WTC11 (cell line): ENCODE measurements at regions not wholly inside any gene's neighbourhood (a gene's known extent, or its start where the extent isn't known, plus 50 kb on each side); places are given as distances from the start of the nearest gene placed in this dataset.

Source experiments
- ATAC-seq: fragments of 200-7000 bp; cut with Tn5 transposase; 2 replicates; pipeline ENCODE4 v1.10.0; 2021; ENCODE audit warnings: mild to moderate bottlenecking, moderate library complexity
- CTCF ChIA-PET: fragments of 300-600 bp; sonication (Branson Sonifier 250); formaldehyde crosslinking; loops from one replicate; lab custom pipeline; 2021; ENCODE audit warnings: antibody characterized with exemption; lab: Charles Lee
- POLR2A ChIA-PET: fragments of 350-600 bp; sonication (Branson Sonifier 250); formaldehyde crosslinking; loops from one replicate; lab custom pipeline; 2021; ENCODE audit warnings: antibody characterized with exemption; lab: Charles Lee
- DNase-seq: peaks from one replicate; pipeline ENCODE4 v3.0.0; 2021; ENCODE audit warnings: low spot score
- H3K27ac Mint-ChIP-seq: 2 replicates; pipeline ENCODE4 v1.8.0; 2021; ENCODE audit warnings: mixed read lengths
- H3K27me3 Mint-ChIP-seq: 2 replicates; pipeline ENCODE4 v1.8.0; 2021; ENCODE audit warnings: low read depth, mild to moderate bottlenecking, moderate library complexity, mixed read lengths
- H3K36me3 Mint-ChIP-seq: 2 replicates; pipeline ENCODE4 v1.8.0; 2021; ENCODE audit warnings: mixed read lengths
- H3K4me1 Mint-ChIP-seq: 2 replicates; pipeline ENCODE4 v1.8.0; 2022; ENCODE audit warnings: mixed read lengths
- H3K4me3 Mint-ChIP-seq: 2 replicates; pipeline ENCODE4 v1.8.0; 2021; ENCODE audit warnings: mild to moderate bottlenecking, moderate library complexity, mixed read lengths
- H3K9me3 Mint-ChIP-seq: 2 replicates; pipeline ENCODE4 v1.8.0; 2021; ENCODE audit warnings: mixed read lengths
- CREB1 ChIP-seq: sonication (generic); formaldehyde crosslinking; IDR thresholded peaks from 2 replicates; pipeline ENCODE4 v1.8.0; 2023; ENCODE audit warnings: mild to moderate bottlenecking, missing genetic modification reagents
- CREM ChIP-seq: sonication (generic); formaldehyde crosslinking; IDR thresholded peaks from 2 replicates; pipeline ENCODE4 v1.8.1; 2022; ENCODE audit warnings: mild to moderate bottlenecking, missing genetic modification reagents, moderate library complexity
- ELF4 ChIP-seq: sonication (generic); formaldehyde crosslinking; IDR thresholded peaks from 2 replicates; pipeline ENCODE4 v1.8.1; 2022; ENCODE audit warnings: low read depth, mild to moderate bottlenecking, moderate library complexity, missing genetic modification reagents
- EMX1 ChIP-seq: fragments of 250-450 bp; sonication (Bioruptor Pico); IDR thresholded peaks from 2 replicates; pipeline ENCODE4 v1.8.0; 2021; ENCODE audit warnings: mild to moderate bottlenecking
- HMGA2 ChIP-seq: fragments of 250-450 bp; sonication (Bioruptor Pico); IDR thresholded peaks from 2 replicates; pipeline ENCODE4 v1.4.0; 2021; ENCODE audit warnings: mild to moderate bottlenecking, moderate library complexity
- IRF2 ChIP-seq: sonication (generic); formaldehyde crosslinking; IDR thresholded peaks from 2 replicates; pipeline ENCODE4 v1.8.0; 2022; ENCODE audit warnings: low read depth, missing genetic modification reagents, borderline replicate concordance
- NR1H2 ChIP-seq: sonication (generic); formaldehyde crosslinking; IDR thresholded peaks from 2 replicates; pipeline ENCODE4 v1.9.0; 2021; ENCODE audit warnings: mild to moderate bottlenecking, moderate library complexity, missing genetic modification reagents
- PRRX2 ChIP-seq: fragments of 250-450 bp; sonication (Bioruptor Pico); IDR thresholded peaks from 2 replicates; pipeline ENCODE4 v1.8.0; 2021; ENCODE audit warnings: mild to moderate bottlenecking
- SOX15 ChIP-seq: fragments of 250-450 bp; sonication (Bioruptor Pico); IDR thresholded peaks from 2 replicates; pipeline ENCODE4 v1.9.0; 2021; ENCODE audit warnings: mild to moderate bottlenecking
- TEAD1 ChIP-seq: sonication (generic); formaldehyde crosslinking; IDR thresholded peaks from 2 replicates; pipeline ENCODE4 v1.8.0; 2022; ENCODE audit warnings: mild to moderate bottlenecking, missing genetic modification reagents
- ZNF219 ChIP-seq: sonication (generic); formaldehyde crosslinking; IDR thresholded peaks from 2 replicates; pipeline ENCODE4 v1.8.0; 2023; ENCODE audit warnings: missing genetic modification reagents, mild to moderate bottlenecking, borderline replicate concordance
- ZNF396 ChIP-seq: fragments of 250-450 bp; sonication (Bioruptor Pico); IDR thresholded peaks from 2 replicates; pipeline ENCODE4 v1.8.0; 2021; ENCODE audit warnings: mild to moderate bottlenecking, moderate library complexity, borderline replicate concordance
- ZNF671 ChIP-seq: fragments of 250-450 bp; sonication (Bioruptor Pico); IDR thresholded peaks from 2 replicates; pipeline ENCODE4 v1.8.0; 2021; ENCODE audit warnings: mild to moderate bottlenecking
- TF ChIP-seq, protein P1 (sequence below): sonication (generic); formaldehyde crosslinking; IDR thresholded peaks from 2 replicates; pipeline ENCODE4 v1.8.1; 2023; ENCODE audit warnings: mild to moderate bottlenecking, missing genetic modification reagents, moderate library complexity
- TF ChIP-seq, protein P2 (sequence below): sonication (generic); formaldehyde crosslinking; IDR thresholded peaks from 2 replicates; pipeline ENCODE4 v1.8.0; 2022; ENCODE audit warnings: missing genetic modification reagents
- TF ChIP-seq, protein P3 (sequence below): fragments of 250-450 bp; sonication (Bioruptor Pico); IDR thresholded peaks from 2 replicates; pipeline ENCODE4 v1.9.0; 2021; ENCODE audit warnings: mild to moderate bottlenecking
- TF ChIP-seq, protein P4 (sequence below): fragments of 250-450 bp; sonication (Bioruptor Pico); IDR thresholded peaks from 2 replicates; pipeline ENCODE4 v1.9.0; 2021; ENCODE audit warnings: mild to moderate bottlenecking, borderline replicate concordance
- TF ChIP-seq, protein P5 (sequence below): sonication (generic); formaldehyde crosslinking; IDR thresholded peaks from 2 replicates; pipeline ENCODE4 v1.8.0; 2023; ENCODE audit warnings: missing genetic modification reagents
- TF ChIP-seq, protein P6 (sequence below): sonication (generic); formaldehyde crosslinking; IDR thresholded peaks from 2 replicates; pipeline ENCODE4 v1.8.1; 2022; ENCODE audit warnings: low read depth, mild to moderate bottlenecking, moderate library complexity, missing genetic modification reagents, borderline replicate concordance
- TF ChIP-seq, protein P7 (sequence below): sonication (generic); formaldehyde crosslinking; IDR thresholded peaks from 2 replicates; pipeline ENCODE4 v1.8.1; 2023; ENCODE audit warnings: mild to moderate bottlenecking, missing genetic modification reagents, borderline replicate concordance

DNA sequence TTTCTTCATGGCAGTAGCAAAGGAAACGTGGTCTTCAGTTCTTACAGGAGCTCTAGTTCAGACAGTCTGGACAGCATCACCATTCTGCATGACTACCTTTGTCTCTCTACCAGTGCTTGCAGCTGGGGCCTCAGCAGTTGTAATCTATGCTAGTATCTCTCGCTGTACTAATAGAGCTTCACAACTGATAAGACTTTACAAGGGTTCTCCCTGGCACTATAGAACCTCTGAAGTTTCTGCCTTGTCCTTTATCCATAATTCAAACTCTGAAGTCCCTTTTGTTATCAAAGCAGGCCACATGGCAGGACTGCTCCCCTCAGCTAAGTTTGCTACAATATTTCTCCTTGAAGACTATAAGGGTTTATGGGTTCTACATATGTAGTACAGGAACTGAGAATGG, 842.1 kb upstream of the ADGRB3 start:
- no peak overlapping the region for H3K4me3 Mint-ChIP-seq
- POLR2A ChIA-PET, result no interaction called here
- TF ChIP-seq HMGA2, result no peak
- TF ChIP-seq PRRX2 (CRISPR knock-in tag), result no peak
- TF ChIP-seq, protein P1, sequence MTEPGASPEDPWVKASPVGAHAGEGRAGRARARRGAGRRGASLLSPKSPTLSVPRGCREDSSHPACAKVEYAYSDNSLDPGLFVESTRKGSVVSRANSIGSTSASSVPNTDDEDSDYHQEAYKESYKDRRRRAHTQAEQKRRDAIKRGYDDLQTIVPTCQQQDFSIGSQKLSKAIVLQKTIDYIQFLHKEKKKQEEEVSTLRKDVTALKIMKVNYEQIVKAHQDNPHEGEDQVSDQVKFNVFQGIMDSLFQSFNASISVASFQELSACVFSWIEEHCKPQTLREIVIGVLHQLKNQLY (CRISPR knock-in tag), result no peak
- TF ChIP-seq, protein P2, sequence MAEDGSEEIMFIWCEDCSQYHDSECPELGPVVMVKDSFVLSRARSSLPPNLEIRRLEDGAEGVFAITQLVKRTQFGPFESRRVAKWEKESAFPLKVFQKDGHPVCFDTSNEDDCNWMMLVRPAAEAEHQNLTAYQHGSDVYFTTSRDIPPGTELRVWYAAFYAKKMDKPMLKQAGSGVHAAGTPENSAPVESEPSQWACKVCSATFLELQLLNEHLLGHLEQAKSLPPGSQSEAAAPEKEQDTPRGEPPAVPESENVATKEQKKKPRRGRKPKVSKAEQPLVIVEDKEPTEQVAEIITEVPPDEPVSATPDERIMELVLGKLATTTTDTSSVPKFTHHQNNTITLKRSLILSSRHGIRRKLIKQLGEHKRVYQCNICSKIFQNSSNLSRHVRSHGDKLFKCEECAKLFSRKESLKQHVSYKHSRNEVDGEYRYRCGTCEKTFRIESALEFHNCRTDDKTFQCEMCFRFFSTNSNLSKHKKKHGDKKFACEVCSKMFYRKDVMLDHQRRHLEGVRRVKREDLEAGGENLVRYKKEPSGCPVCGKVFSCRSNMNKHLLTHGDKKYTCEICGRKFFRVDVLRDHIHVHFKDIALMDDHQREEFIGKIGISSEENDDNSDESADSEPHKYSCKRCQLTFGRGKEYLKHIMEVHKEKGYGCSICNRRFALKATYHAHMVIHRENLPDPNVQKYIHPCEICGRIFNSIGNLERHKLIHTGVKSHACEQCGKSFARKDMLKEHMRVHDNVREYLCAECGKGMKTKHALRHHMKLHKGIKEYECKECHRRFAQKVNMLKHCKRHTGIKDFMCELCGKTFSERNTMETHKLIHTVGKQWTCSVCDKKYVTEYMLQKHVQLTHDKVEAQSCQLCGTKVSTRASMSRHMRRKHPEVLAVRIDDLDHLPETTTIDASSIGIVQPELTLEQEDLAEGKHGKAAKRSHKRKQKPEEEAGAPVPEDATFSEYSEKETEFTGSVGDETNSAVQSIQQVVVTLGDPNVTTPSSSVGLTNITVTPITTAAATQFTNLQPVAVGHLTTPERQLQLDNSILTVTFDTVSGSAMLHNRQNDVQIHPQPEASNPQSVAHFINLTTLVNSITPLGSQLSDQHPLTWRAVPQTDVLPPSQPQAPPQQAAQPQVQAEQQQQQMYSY (CRISPR knock-in tag), result no peak
- TF ChIP-seq ZNF219, result no peak
- TF ChIP-seq, protein P3, sequence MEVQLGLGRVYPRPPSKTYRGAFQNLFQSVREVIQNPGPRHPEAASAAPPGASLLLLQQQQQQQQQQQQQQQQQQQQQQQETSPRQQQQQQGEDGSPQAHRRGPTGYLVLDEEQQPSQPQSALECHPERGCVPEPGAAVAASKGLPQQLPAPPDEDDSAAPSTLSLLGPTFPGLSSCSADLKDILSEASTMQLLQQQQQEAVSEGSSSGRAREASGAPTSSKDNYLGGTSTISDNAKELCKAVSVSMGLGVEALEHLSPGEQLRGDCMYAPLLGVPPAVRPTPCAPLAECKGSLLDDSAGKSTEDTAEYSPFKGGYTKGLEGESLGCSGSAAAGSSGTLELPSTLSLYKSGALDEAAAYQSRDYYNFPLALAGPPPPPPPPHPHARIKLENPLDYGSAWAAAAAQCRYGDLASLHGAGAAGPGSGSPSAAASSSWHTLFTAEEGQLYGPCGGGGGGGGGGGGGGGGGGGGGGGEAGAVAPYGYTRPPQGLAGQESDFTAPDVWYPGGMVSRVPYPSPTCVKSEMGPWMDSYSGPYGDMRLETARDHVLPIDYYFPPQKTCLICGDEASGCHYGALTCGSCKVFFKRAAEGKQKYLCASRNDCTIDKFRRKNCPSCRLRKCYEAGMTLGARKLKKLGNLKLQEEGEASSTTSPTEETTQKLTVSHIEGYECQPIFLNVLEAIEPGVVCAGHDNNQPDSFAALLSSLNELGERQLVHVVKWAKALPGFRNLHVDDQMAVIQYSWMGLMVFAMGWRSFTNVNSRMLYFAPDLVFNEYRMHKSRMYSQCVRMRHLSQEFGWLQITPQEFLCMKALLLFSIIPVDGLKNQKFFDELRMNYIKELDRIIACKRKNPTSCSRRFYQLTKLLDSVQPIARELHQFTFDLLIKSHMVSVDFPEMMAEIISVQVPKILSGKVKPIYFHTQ, result no peak
- TF ChIP-seq, protein P4, sequence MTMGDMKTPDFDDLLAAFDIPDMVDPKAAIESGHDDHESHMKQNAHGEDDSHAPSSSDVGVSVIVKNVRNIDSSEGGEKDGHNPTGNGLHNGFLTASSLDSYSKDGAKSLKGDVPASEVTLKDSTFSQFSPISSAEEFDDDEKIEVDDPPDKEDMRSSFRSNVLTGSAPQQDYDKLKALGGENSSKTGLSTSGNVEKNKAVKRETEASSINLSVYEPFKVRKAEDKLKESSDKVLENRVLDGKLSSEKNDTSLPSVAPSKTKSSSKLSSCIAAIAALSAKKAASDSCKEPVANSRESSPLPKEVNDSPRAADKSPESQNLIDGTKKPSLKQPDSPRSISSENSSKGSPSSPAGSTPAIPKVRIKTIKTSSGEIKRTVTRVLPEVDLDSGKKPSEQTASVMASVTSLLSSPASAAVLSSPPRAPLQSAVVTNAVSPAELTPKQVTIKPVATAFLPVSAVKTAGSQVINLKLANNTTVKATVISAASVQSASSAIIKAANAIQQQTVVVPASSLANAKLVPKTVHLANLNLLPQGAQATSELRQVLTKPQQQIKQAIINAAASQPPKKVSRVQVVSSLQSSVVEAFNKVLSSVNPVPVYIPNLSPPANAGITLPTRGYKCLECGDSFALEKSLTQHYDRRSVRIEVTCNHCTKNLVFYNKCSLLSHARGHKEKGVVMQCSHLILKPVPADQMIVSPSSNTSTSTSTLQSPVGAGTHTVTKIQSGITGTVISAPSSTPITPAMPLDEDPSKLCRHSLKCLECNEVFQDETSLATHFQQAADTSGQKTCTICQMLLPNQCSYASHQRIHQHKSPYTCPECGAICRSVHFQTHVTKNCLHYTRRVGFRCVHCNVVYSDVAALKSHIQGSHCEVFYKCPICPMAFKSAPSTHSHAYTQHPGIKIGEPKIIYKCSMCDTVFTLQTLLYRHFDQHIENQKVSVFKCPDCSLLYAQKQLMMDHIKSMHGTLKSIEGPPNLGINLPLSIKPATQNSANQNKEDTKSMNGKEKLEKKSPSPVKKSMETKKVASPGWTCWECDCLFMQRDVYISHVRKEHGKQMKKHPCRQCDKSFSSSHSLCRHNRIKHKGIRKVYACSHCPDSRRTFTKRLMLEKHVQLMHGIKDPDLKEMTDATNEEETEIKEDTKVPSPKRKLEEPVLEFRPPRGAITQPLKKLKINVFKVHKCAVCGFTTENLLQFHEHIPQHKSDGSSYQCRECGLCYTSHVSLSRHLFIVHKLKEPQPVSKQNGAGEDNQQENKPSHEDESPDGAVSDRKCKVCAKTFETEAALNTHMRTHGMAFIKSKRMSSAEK (CRISPR knock-in tag), result no peak
- no peak for TF ChIP-seq SOX15 (CRISPR knock-in tag)
- TF ChIP-seq ZNF396 (CRISPR knock-in tag), result no peak
- TF ChIP-seq ELF4 (CRISPR knock-in tag), result no peak
- TF ChIP-seq NR1H2, result no peak
- TF ChIP-seq CREM (CRISPR knock-in tag), result no peak
- TF ChIP-seq TEAD1, result no peak
- TF ChIP-seq ZNF671 (CRISPR knock-in tag), result no peak
- TF ChIP-seq, protein P5, sequence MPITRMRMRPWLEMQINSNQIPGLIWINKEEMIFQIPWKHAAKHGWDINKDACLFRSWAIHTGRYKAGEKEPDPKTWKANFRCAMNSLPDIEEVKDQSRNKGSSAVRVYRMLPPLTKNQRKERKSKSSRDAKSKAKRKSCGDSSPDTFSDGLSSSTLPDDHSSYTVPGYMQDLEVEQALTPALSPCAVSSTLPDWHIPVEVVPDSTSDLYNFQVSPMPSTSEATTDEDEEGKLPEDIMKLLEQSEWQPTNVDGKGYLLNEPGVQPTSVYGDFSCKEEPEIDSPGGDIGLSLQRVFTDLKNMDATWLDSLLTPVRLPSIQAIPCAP (CRISPR knock-in tag), result no peak
- no peak for TF ChIP-seq EMX1
- no peak for TF ChIP-seq CREB1 (CRISPR knock-in tag)
- TF ChIP-seq, protein P6, sequence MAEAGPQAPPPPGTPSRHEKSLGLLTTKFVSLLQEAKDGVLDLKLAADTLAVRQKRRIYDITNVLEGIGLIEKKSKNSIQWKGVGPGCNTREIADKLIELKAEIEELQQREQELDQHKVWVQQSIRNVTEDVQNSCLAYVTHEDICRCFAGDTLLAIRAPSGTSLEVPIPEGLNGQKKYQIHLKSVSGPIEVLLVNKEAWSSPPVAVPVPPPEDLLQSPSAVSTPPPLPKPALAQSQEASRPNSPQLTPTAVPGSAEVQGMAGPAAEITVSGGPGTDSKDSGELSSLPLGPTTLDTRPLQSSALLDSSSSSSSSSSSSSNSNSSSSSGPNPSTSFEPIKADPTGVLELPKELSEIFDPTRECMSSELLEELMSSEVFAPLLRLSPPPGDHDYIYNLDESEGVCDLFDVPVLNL (CRISPR knock-in tag), result no peak
- TF ChIP-seq IRF2 (CRISPR knock-in tag), result no peak
- TF ChIP-seq, protein P7, sequence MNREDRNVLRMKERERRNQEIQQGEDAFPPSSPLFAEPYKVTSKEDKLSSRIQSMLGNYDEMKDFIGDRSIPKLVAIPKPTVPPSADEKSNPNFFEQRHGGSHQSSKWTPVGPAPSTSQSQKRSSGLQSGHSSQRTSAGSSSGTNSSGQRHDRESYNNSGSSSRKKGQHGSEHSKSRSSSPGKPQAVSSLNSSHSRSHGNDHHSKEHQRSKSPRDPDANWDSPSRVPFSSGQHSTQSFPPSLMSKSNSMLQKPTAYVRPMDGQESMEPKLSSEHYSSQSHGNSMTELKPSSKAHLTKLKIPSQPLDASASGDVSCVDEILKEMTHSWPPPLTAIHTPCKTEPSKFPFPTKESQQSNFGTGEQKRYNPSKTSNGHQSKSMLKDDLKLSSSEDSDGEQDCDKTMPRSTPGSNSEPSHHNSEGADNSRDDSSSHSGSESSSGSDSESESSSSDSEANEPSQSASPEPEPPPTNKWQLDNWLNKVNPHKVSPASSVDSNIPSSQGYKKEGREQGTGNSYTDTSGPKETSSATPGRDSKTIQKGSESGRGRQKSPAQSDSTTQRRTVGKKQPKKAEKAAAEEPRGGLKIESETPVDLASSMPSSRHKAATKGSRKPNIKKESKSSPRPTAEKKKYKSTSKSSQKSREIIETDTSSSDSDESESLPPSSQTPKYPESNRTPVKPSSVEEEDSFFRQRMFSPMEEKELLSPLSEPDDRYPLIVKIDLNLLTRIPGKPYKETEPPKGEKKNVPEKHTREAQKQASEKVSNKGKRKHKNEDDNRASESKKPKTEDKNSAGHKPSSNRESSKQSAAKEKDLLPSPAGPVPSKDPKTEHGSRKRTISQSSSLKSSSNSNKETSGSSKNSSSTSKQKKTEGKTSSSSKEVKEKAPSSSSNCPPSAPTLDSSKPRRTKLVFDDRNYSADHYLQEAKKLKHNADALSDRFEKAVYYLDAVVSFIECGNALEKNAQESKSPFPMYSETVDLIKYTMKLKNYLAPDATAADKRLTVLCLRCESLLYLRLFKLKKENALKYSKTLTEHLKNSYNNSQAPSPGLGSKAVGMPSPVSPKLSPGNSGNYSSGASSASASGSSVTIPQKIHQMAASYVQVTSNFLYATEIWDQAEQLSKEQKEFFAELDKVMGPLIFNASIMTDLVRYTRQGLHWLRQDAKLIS (CRISPR knock-in tag), result no peak
- TF ChIP-seq, all 79 proteins: peak for 0
- CTCF ChIA-PET, result no interaction called here
- Mint-ChIP-seq H3K36me3 (no peaks in the 10 kb centered on the region), H3K27ac (no peak overlapping the region), H3K27me3 (no peaks in the 10 kb centered on the region), H3K4me1 (peaks cover 12% of the 10 kb centered on the region), H3K9me3 (no peaks in the 10 kb centered on the region)
- DNase-seq (no peak), ATAC-seq (no peak)
